CD4-positive, alpha-beta T cell treated with Interleukin-15 for 1 hour (primary cell): ENCODE measurements at regions not wholly inside any gene's neighbourhood (a gene's known extent, or its start where the extent isn't known, plus 50 kb on each side); places are given as distances from the start of the nearest gene placed in this dataset.
"Not testable (repeated sequence)": the region's sequence is repeated elsewhere in the genome, so short reads cannot be mapped to it uniquely, and the experiment has no call there.

ENCODE experiments used
- DNase-seq: peaks from one replicate; pipeline ENCODE4 v3.0.0-alpha.2; 2020

DNA sequence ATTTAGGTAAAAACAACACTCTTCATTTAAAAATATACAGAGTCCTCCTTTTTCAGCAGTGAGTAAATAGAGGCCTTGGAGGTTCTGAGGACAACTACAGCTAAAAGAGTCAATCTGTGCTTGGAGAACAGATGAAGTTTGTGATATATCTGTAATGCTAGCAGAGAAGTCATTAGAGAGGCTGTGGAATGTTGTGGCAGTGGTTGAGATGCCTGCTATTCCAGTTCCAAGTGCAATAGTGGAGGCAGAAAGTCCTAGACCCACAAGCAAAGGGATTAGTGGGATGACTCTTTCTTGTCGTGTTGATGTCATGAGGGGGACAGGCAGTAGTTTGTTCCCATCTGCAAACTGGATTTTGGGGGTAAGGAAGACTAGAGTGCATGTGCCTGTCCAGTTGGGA, 62.1 kb upstream of the EZR start:
- not testable (repeated sequence) for DNase-seq

DNA sequence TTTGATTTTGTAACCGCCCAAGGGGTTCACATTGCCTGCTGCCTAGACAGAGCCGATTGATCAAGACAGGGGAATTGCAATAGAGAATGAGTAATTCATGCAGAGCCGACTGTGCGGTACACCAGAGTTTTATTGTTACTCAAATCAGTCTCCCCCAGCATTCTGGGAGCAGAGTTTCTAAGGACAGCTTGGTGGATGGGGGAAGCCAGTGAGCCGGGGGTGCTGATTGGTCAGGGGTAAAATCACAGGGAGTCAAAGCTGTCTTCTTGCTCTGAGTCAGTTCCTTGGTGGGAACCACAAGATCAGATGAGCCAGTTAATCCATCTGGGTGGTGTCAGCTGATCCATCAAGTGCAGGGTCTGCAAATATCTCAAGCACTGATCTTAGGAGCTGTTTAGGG, 60.0 kb upstream of the EZR start:
- no peak for DNase-seq

DNA sequence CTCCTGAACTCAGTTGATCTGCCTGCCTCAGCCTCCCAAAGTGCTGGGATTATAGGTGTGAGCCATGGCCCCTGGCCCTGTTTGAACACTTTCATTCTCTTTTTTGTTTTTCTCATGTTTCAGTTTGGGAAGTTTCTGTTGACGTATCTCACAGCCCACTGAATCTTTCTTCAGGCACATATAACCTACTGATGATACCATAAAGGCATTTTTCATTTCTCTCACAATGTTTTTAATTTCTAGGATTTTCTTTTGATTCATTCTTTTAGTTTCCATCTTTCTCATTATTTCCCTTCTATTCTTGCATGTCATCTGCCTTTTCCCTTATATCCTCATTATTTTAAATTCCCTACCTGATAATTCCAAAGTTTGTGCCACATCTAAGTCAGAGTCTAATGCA, 58.5 kb upstream of the EZR start:
- DNase-seq = no peak

DNA sequence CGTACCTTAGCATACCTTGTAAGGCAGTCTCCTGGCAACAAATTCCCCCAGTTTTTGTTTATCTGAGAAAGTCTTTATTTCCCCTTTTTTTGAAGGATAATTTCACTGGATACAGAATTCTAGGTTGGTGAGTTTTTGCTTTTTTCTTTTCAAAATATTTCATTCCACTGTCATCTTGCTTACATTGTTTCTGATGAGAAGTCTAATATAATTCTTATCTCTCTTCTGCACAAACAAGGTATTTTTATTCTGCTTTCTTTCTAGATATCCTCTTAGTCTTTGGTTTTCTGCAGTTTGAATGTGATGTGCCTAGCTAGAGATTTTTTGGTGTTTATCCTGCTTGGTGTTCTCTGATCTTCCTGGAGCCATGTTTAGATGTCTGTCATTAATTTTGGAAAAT, 57.7 kb upstream of the EZR start:
- no peak for DNase-seq

DNA sequence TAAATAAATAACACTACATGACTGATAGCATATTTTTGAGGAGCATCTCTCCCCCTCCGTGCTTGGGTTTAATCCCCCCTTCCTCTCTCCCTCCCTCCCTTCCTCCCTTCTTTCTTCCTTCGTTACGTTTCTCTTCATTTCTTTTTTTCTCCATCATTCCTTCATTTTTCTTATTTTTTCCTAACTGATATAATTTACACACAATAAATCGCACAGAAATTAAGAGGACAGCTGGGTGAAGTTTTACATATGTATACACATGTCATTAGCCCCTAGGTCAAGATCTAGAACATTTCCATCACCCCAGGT, 51.4 kb upstream of the EZR start:
- DNase-seq = no peak

DNA sequence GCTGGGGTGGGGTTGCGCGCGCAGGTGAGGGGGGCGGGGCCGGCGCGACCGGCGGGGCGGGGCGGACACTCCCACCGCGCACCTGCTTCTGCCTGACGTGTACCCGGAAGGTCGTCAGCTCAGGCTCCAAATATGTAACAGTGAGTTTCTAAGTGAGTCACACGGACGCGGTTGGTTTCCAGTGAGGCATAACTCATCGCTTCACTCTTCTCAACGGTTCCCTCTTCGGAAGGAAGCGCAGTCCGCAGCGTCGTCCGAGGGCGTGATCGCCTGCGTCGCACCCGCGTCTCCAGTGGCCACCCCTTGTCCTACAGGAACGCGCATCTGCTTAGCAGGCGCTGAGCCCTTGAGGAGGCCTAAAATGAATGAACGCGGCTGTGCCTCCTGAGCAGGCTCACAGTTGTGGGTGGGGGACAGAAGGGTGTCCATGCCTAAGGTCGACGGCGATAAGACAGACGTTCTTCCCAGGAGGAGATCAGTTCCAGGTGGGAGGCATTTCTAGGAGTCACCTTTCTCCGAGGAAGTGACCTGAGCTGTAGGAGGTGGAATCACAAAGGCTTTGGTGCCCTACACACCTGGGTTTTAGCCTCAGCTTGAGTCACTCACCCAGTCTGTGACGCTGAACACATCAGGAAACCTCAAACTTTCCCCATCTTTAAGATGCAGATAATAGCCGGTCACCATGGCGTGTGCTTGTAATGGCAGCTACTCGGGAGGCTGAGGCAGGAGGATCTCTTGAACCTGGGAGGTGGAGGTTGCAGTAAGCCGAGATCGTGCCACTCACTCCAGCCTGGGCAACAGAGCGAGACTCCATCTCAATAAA, 50.9 kb upstream of the EZR start:
- peak; percentile 98 for DNase-seq

DNA sequence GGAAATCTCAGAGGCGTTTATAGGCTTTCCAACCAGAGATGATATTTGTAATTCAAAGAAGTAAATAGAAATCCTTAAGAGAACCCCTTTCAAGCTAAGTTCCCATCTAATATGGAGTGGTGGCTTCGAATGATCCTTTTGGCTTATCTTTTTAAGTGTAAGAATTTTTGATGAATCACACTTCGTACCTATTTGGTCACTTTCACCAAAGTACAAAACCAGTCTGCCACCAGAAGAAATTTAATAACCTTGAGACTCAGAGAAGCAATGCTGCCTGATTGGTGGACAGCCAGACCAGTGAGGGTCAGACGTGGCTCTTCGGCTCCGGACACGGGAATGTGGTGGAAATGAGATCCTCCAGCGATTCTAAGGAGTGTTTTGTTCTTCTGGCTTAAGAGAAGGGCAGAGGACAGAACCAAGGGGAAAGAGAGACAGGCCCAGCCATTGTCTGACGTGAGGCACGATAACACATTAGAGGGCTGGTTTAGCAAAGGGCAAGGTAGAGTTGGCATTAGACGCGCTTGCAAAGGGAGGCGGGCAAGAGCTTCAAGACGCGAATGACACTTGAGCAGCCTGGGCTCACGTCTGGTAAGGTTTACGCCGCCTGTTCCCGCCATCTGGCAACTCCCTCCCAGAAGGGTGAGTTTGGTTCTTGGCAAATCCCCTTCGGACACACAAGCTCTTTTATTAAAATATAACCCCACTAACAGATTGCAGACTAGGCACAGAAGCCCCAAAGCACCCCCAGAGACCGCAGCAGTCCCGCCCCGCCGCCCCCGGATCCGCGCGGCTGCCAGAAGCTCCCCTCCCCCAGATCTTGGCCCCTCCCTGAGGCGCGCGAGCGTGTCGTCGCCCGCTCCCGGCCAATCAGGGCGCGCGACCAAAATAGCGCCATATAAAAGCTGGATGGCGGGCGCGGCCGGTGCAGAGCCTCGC, 50.0 kb upstream of the EZR start:
- no peak for DNase-seq
